Esophagus squamous epithelium (tissue), 4 donors: ENCODE measurements at regions not wholly inside any gene's neighbourhood (a gene's known extent, or its start where the extent isn't known, plus 50 kb on each side); places are given as distances from the start of the nearest gene placed in this dataset.
"Not testable (repeated sequence)": the region's sequence is repeated elsewhere in the genome, so short reads cannot be mapped to it uniquely, and the experiment has no call there.

Experiments
- CTCF ChIP-seq, 6 experiments: fragments of 450-650 bp in 4 of 6; fragments of 200-600 bp in 2 of 6; sonication (generic) in 2 of 6; IDR thresholded peaks; one replicate each; pipeline ENCODE4 v1.5.1; 2016 to 2019; ENCODE audit warnings: antibody characterized with exemption in 6 of 6, mild to moderate bottlenecking in 4 of 6, moderate library complexity in 4 of 6
- POLR2A ChIP-seq, 4 donors: fragments of 450-650 bp; IDR thresholded peaks; one replicate each; pipeline ENCODE4 v1.6.1; 2017; ENCODE audit warnings: antibody characterized with exemption in 4 of 4, mild to moderate bottlenecking in 4 of 4, moderate library complexity in 3 of 4

- not testable (repeated sequence) for TF ChIP-seq CTCF, POLR2A (IDR thresholded peaks at IDR 0.05)
Observed at GRCh38 chr11:92027136-92027535, 197.5 kb upstream of the FAT3 start.
